WTC11 (cell line): ENCODE measurements at regions not wholly inside any gene's neighbourhood (a gene's known extent, or its start where the extent isn't known, plus 50 kb on each side); places are given as distances from the start of the nearest gene placed in this dataset.
A peak's percentile ranks its signal among the peaks of the same experiment; 100 is the strongest.

Source experiments
- ATAC-seq: fragments of 200-7000 bp; cut with Tn5 transposase; 2 replicates; pipeline ENCODE4 v1.10.0; 2021; ENCODE audit warnings: mild to moderate bottlenecking, moderate library complexity
- CTCF ChIA-PET: fragments of 300-600 bp; sonication (Branson Sonifier 250); formaldehyde crosslinking; loops from one replicate; lab custom pipeline; 2021; ENCODE audit warnings: antibody characterized with exemption; lab: Charles Lee
- POLR2A ChIA-PET: fragments of 350-600 bp; sonication (Branson Sonifier 250); formaldehyde crosslinking; loops from one replicate; lab custom pipeline; 2021; ENCODE audit warnings: antibody characterized with exemption; lab: Charles Lee
- DNase-seq: peaks from one replicate; pipeline ENCODE4 v3.0.0; 2021; ENCODE audit warnings: low spot score
- H3K27ac Mint-ChIP-seq: 2 replicates; pipeline ENCODE4 v1.8.0; 2021; ENCODE audit warnings: mixed read lengths
- H3K27me3 Mint-ChIP-seq: 2 replicates; pipeline ENCODE4 v1.8.0; 2021; ENCODE audit warnings: low read depth, mild to moderate bottlenecking, moderate library complexity, mixed read lengths
- H3K36me3 Mint-ChIP-seq: 2 replicates; pipeline ENCODE4 v1.8.0; 2021; ENCODE audit warnings: mixed read lengths
- H3K4me1 Mint-ChIP-seq: 2 replicates; pipeline ENCODE4 v1.8.0; 2022; ENCODE audit warnings: mixed read lengths
- H3K4me3 Mint-ChIP-seq: 2 replicates; pipeline ENCODE4 v1.8.0; 2021; ENCODE audit warnings: mild to moderate bottlenecking, moderate library complexity, mixed read lengths
- H3K9me3 Mint-ChIP-seq: 2 replicates; pipeline ENCODE4 v1.8.0; 2021; ENCODE audit warnings: mixed read lengths
- ATF1 ChIP-seq: sonication (generic); formaldehyde crosslinking; IDR thresholded peaks from 2 replicates; pipeline ENCODE4 v1.8.1; 2023; ENCODE audit warnings: mild to moderate bottlenecking, moderate library complexity, missing genetic modification reagents
- GABPB1 ChIP-seq: sonication (generic); formaldehyde crosslinking; IDR thresholded peaks from 2 replicates; pipeline ENCODE4 v1.8.1; 2023; ENCODE audit warnings: mild to moderate bottlenecking, missing genetic modification reagents
- MYBL2 ChIP-seq: sonication (generic); formaldehyde crosslinking; IDR thresholded peaks from 2 replicates; pipeline ENCODE4 v1.8.1; 2023; ENCODE audit warnings: mild to moderate bottlenecking, moderate library complexity, missing genetic modification reagents
- RORB ChIP-seq: fragments of 250-450 bp; sonication (Bioruptor Pico); IDR thresholded peaks from 2 replicates; pipeline ENCODE4 v1.9.0; 2021; ENCODE audit warnings: mild to moderate bottlenecking
- TCF7 ChIP-seq: sonication (generic); formaldehyde crosslinking; IDR thresholded peaks from 2 replicates; pipeline ENCODE4 v1.8.0; 2022; ENCODE audit warnings: mild to moderate bottlenecking, low read depth, missing genetic modification reagents, moderate library complexity
- ZNF317 ChIP-seq: sonication (generic); formaldehyde crosslinking; IDR thresholded peaks from 2 replicates; pipeline ENCODE4 v1.8.1; 2023; ENCODE audit warnings: low read depth, mild to moderate bottlenecking, moderate library complexity, missing genetic modification reagents, borderline replicate concordance
- ZNF396 ChIP-seq: fragments of 250-450 bp; sonication (Bioruptor Pico); IDR thresholded peaks from 2 replicates; pipeline ENCODE4 v1.8.0; 2021; ENCODE audit warnings: mild to moderate bottlenecking, moderate library complexity, borderline replicate concordance
- ZNF416 ChIP-seq: fragments of 250-450 bp; sonication (Bioruptor Pico); IDR thresholded peaks from 2 replicates; pipeline ENCODE4 v1.9.0; 2021; ENCODE audit warnings: mild to moderate bottlenecking, inconsistent platforms
- ZNF425 ChIP-seq: fragments of 250-450 bp; sonication (Bioruptor Pico); conservative IDR thresholded peaks from 2 replicates; pipeline ENCODE4 v1.9.0; 2021; ENCODE audit warnings: mild to moderate bottlenecking
- TF ChIP-seq, protein P1 (sequence below): sonication (generic); formaldehyde crosslinking; IDR thresholded peaks from 2 replicates; pipeline ENCODE4 v1.8.1; 2023; ENCODE audit warnings: mild to moderate bottlenecking, missing genetic modification reagents, borderline replicate concordance
- TF ChIP-seq, protein P2 (sequence below): fragments of 250-450 bp; sonication (Bioruptor Pico); IDR thresholded peaks from 2 replicates; pipeline ENCODE4 v1.9.0; 2021; ENCODE audit warnings: moderate library complexity, mild to moderate bottlenecking, inconsistent platforms, borderline replicate concordance
- TF ChIP-seq, protein P3 (sequence below): sonication (generic); formaldehyde crosslinking; IDR thresholded peaks from 2 replicates; pipeline ENCODE4 v1.8.1; 2023; ENCODE audit warnings: mild to moderate bottlenecking, missing genetic modification reagents
- TF ChIP-seq, protein P4 (sequence below): sonication (generic); formaldehyde crosslinking; IDR thresholded peaks from 2 replicates; pipeline ENCODE4 v1.8.0; 2022; ENCODE audit warnings: mild to moderate bottlenecking, missing genetic modification reagents
- TF ChIP-seq, protein P5 (sequence below): sonication (generic); formaldehyde crosslinking; IDR thresholded peaks from 2 replicates; pipeline ENCODE4 v1.8.1; 2023; ENCODE audit warnings: mild to moderate bottlenecking, missing genetic modification reagents, moderate library complexity

DNA sequence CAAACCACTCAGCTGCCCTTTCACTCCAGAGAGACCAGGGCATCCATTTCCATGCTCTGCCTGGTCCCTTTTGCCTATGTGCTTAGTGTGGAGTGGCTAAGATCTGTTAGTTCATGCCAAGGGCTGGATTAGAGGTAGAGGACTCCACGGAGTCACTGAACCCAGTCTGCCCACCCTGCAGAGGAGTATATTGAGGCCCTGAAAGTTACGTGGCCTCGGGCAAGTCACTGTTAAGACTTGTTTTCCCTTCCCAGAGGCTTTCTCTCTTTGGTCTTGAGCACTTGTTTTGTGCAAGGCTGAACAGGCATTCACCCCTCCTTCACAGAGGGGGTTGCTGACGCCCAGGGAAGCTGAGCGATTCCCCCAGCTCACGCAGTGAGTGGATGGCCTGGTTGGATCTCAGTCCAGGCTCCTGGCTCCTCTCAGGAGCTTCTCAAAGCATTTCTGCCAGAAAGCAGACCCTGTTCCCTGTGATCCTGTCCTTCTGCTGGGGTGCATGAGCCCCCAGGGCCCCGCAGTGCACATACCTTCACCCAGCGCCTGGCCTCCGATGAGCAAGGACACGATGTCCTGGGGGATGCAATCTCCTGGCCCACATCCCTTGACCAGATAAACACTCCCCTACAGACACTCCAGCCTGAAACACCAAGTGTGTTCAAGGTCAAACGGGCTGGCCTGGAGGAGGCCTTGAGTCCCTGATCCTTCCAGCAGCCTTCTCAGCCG lies 153.4 kb upstream of the GSE1 start (continued):
- TF ChIP-seq, protein P1, sequence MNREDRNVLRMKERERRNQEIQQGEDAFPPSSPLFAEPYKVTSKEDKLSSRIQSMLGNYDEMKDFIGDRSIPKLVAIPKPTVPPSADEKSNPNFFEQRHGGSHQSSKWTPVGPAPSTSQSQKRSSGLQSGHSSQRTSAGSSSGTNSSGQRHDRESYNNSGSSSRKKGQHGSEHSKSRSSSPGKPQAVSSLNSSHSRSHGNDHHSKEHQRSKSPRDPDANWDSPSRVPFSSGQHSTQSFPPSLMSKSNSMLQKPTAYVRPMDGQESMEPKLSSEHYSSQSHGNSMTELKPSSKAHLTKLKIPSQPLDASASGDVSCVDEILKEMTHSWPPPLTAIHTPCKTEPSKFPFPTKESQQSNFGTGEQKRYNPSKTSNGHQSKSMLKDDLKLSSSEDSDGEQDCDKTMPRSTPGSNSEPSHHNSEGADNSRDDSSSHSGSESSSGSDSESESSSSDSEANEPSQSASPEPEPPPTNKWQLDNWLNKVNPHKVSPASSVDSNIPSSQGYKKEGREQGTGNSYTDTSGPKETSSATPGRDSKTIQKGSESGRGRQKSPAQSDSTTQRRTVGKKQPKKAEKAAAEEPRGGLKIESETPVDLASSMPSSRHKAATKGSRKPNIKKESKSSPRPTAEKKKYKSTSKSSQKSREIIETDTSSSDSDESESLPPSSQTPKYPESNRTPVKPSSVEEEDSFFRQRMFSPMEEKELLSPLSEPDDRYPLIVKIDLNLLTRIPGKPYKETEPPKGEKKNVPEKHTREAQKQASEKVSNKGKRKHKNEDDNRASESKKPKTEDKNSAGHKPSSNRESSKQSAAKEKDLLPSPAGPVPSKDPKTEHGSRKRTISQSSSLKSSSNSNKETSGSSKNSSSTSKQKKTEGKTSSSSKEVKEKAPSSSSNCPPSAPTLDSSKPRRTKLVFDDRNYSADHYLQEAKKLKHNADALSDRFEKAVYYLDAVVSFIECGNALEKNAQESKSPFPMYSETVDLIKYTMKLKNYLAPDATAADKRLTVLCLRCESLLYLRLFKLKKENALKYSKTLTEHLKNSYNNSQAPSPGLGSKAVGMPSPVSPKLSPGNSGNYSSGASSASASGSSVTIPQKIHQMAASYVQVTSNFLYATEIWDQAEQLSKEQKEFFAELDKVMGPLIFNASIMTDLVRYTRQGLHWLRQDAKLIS (CRISPR knock-in tag), result no peak
- TF ChIP-seq, protein P2, sequence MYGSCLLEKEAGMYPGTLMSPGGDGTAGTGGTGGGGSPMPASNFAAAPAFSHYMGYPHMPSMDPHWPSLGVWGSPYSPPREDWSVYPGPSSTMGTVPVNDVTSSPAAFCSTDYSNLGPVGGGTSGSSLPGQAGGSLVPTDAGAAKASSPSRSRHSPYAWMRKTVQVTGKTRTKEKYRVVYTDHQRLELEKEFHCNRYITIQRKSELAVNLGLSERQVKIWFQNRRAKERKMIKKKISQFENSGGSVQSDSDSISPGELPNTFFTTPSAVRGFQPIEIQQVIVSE, result no peak
- TF ChIP-seq, protein P3, sequence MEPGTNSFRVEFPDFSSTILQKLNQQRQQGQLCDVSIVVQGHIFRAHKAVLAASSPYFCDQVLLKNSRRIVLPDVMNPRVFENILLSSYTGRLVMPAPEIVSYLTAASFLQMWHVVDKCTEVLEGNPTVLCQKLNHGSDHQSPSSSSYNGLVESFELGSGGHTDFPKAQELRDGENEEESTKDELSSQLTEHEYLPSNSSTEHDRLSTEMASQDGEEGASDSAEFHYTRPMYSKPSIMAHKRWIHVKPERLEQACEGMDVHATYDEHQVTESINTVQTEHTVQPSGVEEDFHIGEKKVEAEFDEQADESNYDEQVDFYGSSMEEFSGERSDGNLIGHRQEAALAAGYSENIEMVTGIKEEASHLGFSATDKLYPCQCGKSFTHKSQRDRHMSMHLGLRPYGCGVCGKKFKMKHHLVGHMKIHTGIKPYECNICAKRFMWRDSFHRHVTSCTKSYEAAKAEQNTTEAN, result no peak
- no peak for TF ChIP-seq RORB (CRISPR knock-in tag)
- no peak for TF ChIP-seq ZNF317 (CRISPR knock-in tag)
- TF ChIP-seq, protein P4, sequence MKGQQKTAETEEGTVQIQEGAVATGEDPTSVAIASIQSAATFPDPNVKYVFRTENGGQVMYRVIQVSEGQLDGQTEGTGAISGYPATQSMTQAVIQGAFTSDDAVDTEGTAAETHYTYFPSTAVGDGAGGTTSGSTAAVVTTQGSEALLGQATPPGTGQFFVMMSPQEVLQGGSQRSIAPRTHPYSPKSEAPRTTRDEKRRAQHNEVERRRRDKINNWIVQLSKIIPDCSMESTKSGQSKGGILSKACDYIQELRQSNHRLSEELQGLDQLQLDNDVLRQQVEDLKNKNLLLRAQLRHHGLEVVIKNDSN (CRISPR knock-in tag), result no peak

DNA sequence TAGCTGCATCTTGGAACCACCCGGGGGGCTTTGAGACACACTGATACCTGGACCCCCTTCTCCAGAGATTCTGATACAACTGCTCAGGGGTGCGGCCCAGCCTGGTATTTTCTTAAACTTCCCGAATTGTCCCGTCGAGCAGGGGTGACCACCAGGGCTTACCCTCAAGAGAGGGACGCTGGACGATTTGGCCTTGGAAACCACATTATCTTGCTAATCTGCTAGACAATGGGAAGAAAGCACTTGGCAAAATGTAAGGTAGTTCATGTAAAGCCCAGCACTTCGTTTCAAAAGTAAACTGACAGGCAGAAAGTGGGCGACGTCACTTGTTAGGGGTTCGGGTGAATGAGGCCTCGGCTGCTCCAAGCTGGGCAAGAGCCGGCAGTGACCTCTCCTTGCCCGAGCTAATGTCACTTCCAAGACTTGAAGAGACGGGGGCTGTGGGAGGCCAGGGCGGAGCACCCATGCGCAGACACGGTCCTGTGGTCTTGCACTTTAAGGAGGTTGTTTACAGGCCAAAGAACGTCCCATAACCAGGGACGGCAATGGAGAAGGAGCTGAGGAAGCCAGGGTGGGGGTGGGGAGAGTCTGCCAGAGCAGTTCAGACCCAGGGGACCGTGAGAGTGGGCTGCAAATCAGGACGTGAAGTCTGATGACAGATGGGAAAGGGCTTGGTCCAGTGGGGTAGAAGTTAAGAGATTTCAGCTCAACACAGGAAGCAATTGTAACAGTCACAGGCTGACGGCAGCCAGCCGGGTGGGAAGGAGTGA lies 152.7 kb upstream of the GSE1 start:
- TF ChIP-seq, protein P5, sequence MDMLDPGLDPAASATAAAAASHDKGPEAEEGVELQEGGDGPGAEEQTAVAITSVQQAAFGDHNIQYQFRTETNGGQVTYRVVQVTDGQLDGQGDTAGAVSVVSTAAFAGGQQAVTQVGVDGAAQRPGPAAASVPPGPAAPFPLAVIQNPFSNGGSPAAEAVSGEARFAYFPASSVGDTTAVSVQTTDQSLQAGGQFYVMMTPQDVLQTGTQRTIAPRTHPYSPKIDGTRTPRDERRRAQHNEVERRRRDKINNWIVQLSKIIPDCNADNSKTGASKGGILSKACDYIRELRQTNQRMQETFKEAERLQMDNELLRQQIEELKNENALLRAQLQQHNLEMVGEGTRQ (CRISPR knock-in tag), result no peak
- no peak for TF ChIP-seq ZNF416 (CRISPR knock-in tag)
- no peak for TF ChIP-seq ZNF396
- TF ChIP-seq GABPB1 (CRISPR knock-in tag), result no peak
- H3K27ac Mint-ChIP-seq, result peak overlapping the region; percentile 19; the same call in 1 of the 2 replicates
- H3K27me3 Mint-ChIP-seq, result peaks cover 63% of the 10 kb centered on the region
- peak overlapping the region; percentile 16 for H3K4me3 Mint-ChIP-seq
- DNase-seq (no peak), ATAC-seq (no peak)
- H3K36me3 Mint-ChIP-seq, result no peaks in the 10 kb centered on the region
- POLR2A ChIA-PET, result interaction anchor here (0.6 to 1.3 kb wide), 3 partner anchors 10 to 44 kb away, joined by 3 to 4 read pairs (median 3); no protein-coding TSS in a partner anchor
- H3K9me3 Mint-ChIP-seq, result no peaks in the 10 kb centered on the region
- CTCF ChIA-PET, result interaction anchor here (0.9 to 4.2 kb wide), 18 partner anchors 10 to 208 kb away, joined by 3 to 30 read pairs (median 9); no protein-coding TSS in a partner anchor
- peaks cover 40% of the 10 kb centered on the region for H3K4me1 Mint-ChIP-seq

- DNase-seq (no peak), ATAC-seq (0 out of 2 replicates have a peak, but pooled peaks have one; percentile 3)
- Mint-ChIP-seq H3K4me1 (peaks cover 33% of the 10 kb centered on the region), H3K27ac (no peak overlapping the region), H3K9me3 (no peaks in the 10 kb centered on the region), H3K36me3 (no peaks in the 10 kb centered on the region), H3K27me3 (peaks cover 63% of the 10 kb centered on the region), H3K4me3 (peak overlapping the region; percentile 76)
- TF ChIP-seq ZNF425 (CRISPR knock-in tag) (no peak), MYBL2 (CRISPR knock-in tag) (no peak), ATF1 (no peak), TCF7 (CRISPR knock-in tag) (no peak)
- ChIA-PET POLR2A (interaction anchor here (0.6 to 1.3 kb wide), 7 partner anchors 9 to 355 kb away, joined by 3 to 5 read pairs (median 3); no protein-coding TSS in a partner anchor), CTCF (interaction anchor here (0.7 to 4.2 kb wide), 39 partner anchors 9 to 347 kb away, joined by 3 to 30 read pairs (median 4); no protein-coding TSS in a partner anchor)
Observed at GRCh38 chr16:85461022-85461813, 151.9 kb upstream of the GSE1 start.
